ENCODE measurements at regions not wholly inside any gene's neighbourhood (a gene's known extent, or its start where the extent isn't known, plus 50 kb on each side); places are given as distances from the start of the nearest gene placed in this dataset.

- Mint-ChIP-seq H3K27me3 (ENCODE audit: low read depth, unreplicated experiment) (peaks cover 10% of the 10 kb centered on the region), H3K27ac (ENCODE audit: unreplicated experiment) (no peak overlapping the region)
- no peaks in the 10 kb centered on the region for H4K20me1 ChIP-seq (ENCODE audit: insufficient read depth, low read length)
Observed at GRCh38 chr7:133199831-133200230, 53.0 kb upstream of the EXOC4 start.

GRCh38 chr7:133201470-133201869 lies 51.4 kb upstream of the EXOC4 start:
- no peak overlapping the region for H2AFZ ChIP-seq (ENCODE audit: low read depth, low read length)
- H3K4me3 ChIP-seq (ENCODE audit: insufficient read depth, low read depth, low read length), result no peak overlapping the region
- H3K9me3 ChIP-seq (ENCODE audit: insufficient read depth, low read depth, low read length), result no peaks in the 10 kb centered on the region
- no peaks in the 10 kb centered on the region for H3K4me1 Mint-ChIP-seq (ENCODE audit: low read depth, unreplicated experiment)
- no peaks in the 10 kb centered on the region for H3K9me3 Mint-ChIP-seq (ENCODE audit: unreplicated experiment)
- no peak overlapping the region for H3K9ac ChIP-seq (ENCODE audit: low read length)
- no peaks in the 10 kb centered on the region for H3K4me1 ChIP-seq (ENCODE audit: insufficient read depth, low read length)
- FAIRE-seq (no peak), DNase-seq (ENCODE audit: low read depth) (no peak)
- no peaks in the 10 kb centered on the region for H4K20me1 ChIP-seq (ENCODE audit: insufficient read depth, low read length)
- no peak overlapping the region for H3K27ac Mint-ChIP-seq (ENCODE audit: unreplicated experiment)
- H3K4me3 Mint-ChIP-seq (ENCODE audit: unreplicated experiment), result no peak overlapping the region
- peaks cover 3% of the 10 kb centered on the region for H3K27me3 Mint-ChIP-seq (ENCODE audit: low read depth, unreplicated experiment)
- H3K27ac ChIP-seq (ENCODE audit: low read depth, low read length), result no peak overlapping the region
- H3K4me2 ChIP-seq (ENCODE audit: low read length), result no peak overlapping the region
- TF ChIP-seq CTCF (IDR thresholded peaks at IDR 0.05; ENCODE audit: insufficient read depth, low read depth, low read length), result no peak
- TF ChIP-seq EZH2 (IDR thresholded peaks at IDR 0.05; ENCODE audit: insufficient read depth, low read length), result no peak
- no peaks in the 10 kb centered on the region for H3K36me3 ChIP-seq (ENCODE audit: insufficient read depth, low read length)
- H3K79me2 ChIP-seq (ENCODE audit: insufficient read depth, low read length), result no peaks in the 10 kb centered on the region
- H3K27me3 ChIP-seq (ENCODE audit: insufficient read depth, low read length), result no peaks in the 10 kb centered on the region
- no peaks in the 10 kb centered on the region for H3K36me3 Mint-ChIP-seq (ENCODE audit: low read depth, unreplicated experiment)

More at GRCh38 chr7:133199831-133200230, 53.0 kb upstream of the EXOC4 start:
- H3K4me1 Mint-ChIP-seq (ENCODE audit: low read depth, unreplicated experiment), result no peaks in the 10 kb centered on the region
- no peak overlapping the region for H2AFZ ChIP-seq (ENCODE audit: low read depth, low read length)
- no peak overlapping the region for H3K9ac ChIP-seq (ENCODE audit: low read length)
- FAIRE-seq, result no peak
- TF ChIP-seq EZH2 (IDR thresholded peaks at IDR 0.05; ENCODE audit: insufficient read depth, low read length), result no peak
- TF ChIP-seq CTCF (IDR thresholded peaks at IDR 0.05; ENCODE audit: insufficient read depth, low read depth, low read length), result no peak
- H3K4me3 ChIP-seq (ENCODE audit: insufficient read depth, low read depth, low read length), result no peak overlapping the region
- H3K4me2 ChIP-seq (ENCODE audit: low read length), result no peak overlapping the region
- no peaks in the 10 kb centered on the region for H3K36me3 Mint-ChIP-seq (ENCODE audit: low read depth, unreplicated experiment)
- H3K9me3 Mint-ChIP-seq (ENCODE audit: unreplicated experiment), result no peaks in the 10 kb centered on the region
- no peaks in the 10 kb centered on the region for H3K9me3 ChIP-seq (ENCODE audit: insufficient read depth, low read depth, low read length)
- H3K79me2 ChIP-seq (ENCODE audit: insufficient read depth, low read length), result no peaks in the 10 kb centered on the region
- no peak overlapping the region for H3K4me3 Mint-ChIP-seq (ENCODE audit: unreplicated experiment)
- H3K27me3 ChIP-seq (ENCODE audit: insufficient read depth, low read length), result no peaks in the 10 kb centered on the region
- H3K27ac ChIP-seq (ENCODE audit: low read depth, low read length), result no peak overlapping the region
- H3K36me3 ChIP-seq (ENCODE audit: insufficient read depth, low read length), result no peaks in the 10 kb centered on the region
- no peak for DNase-seq (ENCODE audit: low read depth)
- H3K4me1 ChIP-seq (ENCODE audit: insufficient read depth, low read length), result no peaks in the 10 kb centered on the region

GRCh38 chr7:133202942-133203341 lies 49.9 kb upstream of the EXOC4 start:
- H3K4me1 ChIP-seq (ENCODE audit: insufficient read depth, low read length), result no peaks in the 10 kb centered on the region
- TF ChIP-seq CTCF (IDR thresholded peaks at IDR 0.05; ENCODE audit: insufficient read depth, low read depth, low read length), result no peak
- TF ChIP-seq EZH2 (IDR thresholded peaks at IDR 0.05; ENCODE audit: insufficient read depth, low read length), result no peak
- H3K27me3 ChIP-seq (ENCODE audit: insufficient read depth, low read length), result no peaks in the 10 kb centered on the region
- H3K4me1 Mint-ChIP-seq (ENCODE audit: low read depth, unreplicated experiment), result no peaks in the 10 kb centered on the region
- DNase-seq (ENCODE audit: low read depth), result no peak
- no peak overlapping the region for H3K27ac ChIP-seq (ENCODE audit: low read depth, low read length)
- no peak overlapping the region for H3K4me3 ChIP-seq (ENCODE audit: insufficient read depth, low read depth, low read length)
- H3K36me3 ChIP-seq (ENCODE audit: insufficient read depth, low read length), result no peaks in the 10 kb centered on the region
- H2AFZ ChIP-seq (ENCODE audit: low read depth, low read length), result no peak overlapping the region
- H3K9me3 ChIP-seq (ENCODE audit: insufficient read depth, low read depth, low read length), result no peaks in the 10 kb centered on the region
- peaks cover 1% of the 10 kb centered on the region for H3K9me3 Mint-ChIP-seq (ENCODE audit: unreplicated experiment)
- no peak for FAIRE-seq
- no peak overlapping the region for H3K9ac ChIP-seq (ENCODE audit: low read length)
- no peaks in the 10 kb centered on the region for H3K79me2 ChIP-seq (ENCODE audit: insufficient read depth, low read length)
- H3K4me2 ChIP-seq (ENCODE audit: low read length), result no peak overlapping the region
- no peak overlapping the region for H3K27ac Mint-ChIP-seq (ENCODE audit: unreplicated experiment)
- H4K20me1 ChIP-seq (ENCODE audit: insufficient read depth, low read length), result no peaks in the 10 kb centered on the region
- H3K4me3 Mint-ChIP-seq (ENCODE audit: unreplicated experiment), result no peak overlapping the region
- no peaks in the 10 kb centered on the region for H3K27me3 Mint-ChIP-seq (ENCODE audit: low read depth, unreplicated experiment)
- no peaks in the 10 kb centered on the region for H3K36me3 Mint-ChIP-seq (ENCODE audit: low read depth, unreplicated experiment)

Measured in astrocyte (in vitro differentiated cells and primary cell).